ENCODE measurements at regions not wholly inside any gene's neighbourhood (a gene's known extent, or its start where the extent isn't known, plus 50 kb on each side); places are given as distances from the start of the nearest gene placed in this dataset.

- H3K9me3 ChIP-seq: no peaks in the 10 kb centered on the region
- H3K9ac ChIP-seq: no peak overlapping the region
- ChIA-PET POLR2A (no interaction called here), CTCF (interaction anchor here (1.5 kb wide), 1 partner anchor 10 kb away, joined by 3 read pairs; no protein-coding TSS in a partner anchor)
- no peaks in the 10 kb centered on the region for H3F3A ChIP-seq (replicated peaks; ENCODE audit: insufficient read depth)
- no peak overlapping the region for H2AFZ ChIP-seq (ENCODE audit: low read depth)
- DNase-seq: no peak
- no peak overlapping the region for H3K4me3 ChIP-seq (ENCODE audit: low read depth in 2 of 2, low read length in 1 of 2)
- no peaks in the 10 kb centered on the region for H3K79me2 ChIP-seq (ENCODE audit: insufficient read depth)
- H3K27ac ChIP-seq (ENCODE audit: low read depth in 2 of 2, low read length in 1 of 2): no peak overlapping the region
- H4K20me1 ChIP-seq (ENCODE audit: insufficient read depth): no peaks in the 10 kb centered on the region
- no peaks in the 10 kb centered on the region for H3K36me3 ChIP-seq (replicated peaks in 1 of 2; ENCODE audit: control insufficient read depth in 1 of 2, insufficient read depth in 2 of 2, low read length in 1 of 2)
- H3K4me1 ChIP-seq (ENCODE audit: control insufficient read depth in 1 of 2, insufficient read depth in 2 of 2, low read depth in 1 of 2, low read length in 1 of 2): no peaks in the 10 kb centered on the region
- TF ChIP-seq NFIC (IDR thresholded peaks at IDR 0.05; ENCODE audit: borderline replicate concordance) (no peak), FOXM1 (IDR thresholded peaks at IDR 0.05; ENCODE audit: low read depth) (no peak), JUND (IDR thresholded peaks at IDR 0.05) (no peak), NRF1 (IDR thresholded peaks at IDR 0.05; ENCODE audit: low read depth, low read length) (no peak), TEAD4 (IDR thresholded peaks at IDR 0.05; ENCODE audit: borderline replicate concordance, insufficient read depth) (no peak), USF2 (IDR thresholded peaks at IDR 0.05; ENCODE audit: borderline replicate concordance, low read depth, low read length) (no peak), MEF2A (IDR thresholded peaks at IDR 0.05; ENCODE audit: borderline replicate concordance, low read depth) (no peak), CTCF (IDR thresholded peaks at IDR 0.05) (no peak), IRF3 (IDR thresholded peaks at IDR 0.05; ENCODE audit: low read depth, low read length) (no peak), POLR2AphosphoS5 (IDR thresholded peaks at IDR 0.05; ENCODE audit: low read depth, low read length) (no peak), ELF1 (IDR thresholded peaks at IDR 0.05) (no peak), SIN3A (IDR thresholded peaks at IDR 0.05; ENCODE audit: borderline replicate concordance, low read depth, low read length) (no peak), FOXJ3 (CRISPR knock-in tag; IDR thresholded peaks at IDR 0.05) (no peak)
- no peaks in the 10 kb centered on the region for H3K9me2 ChIP-seq
- WGBS (ENCODE audit: low lambda C conversion rate): 67% methylated on average over 1 of the region's 1 CpG
- H3K4me2 ChIP-seq: no peak overlapping the region
- H3K27me3 ChIP-seq (ENCODE audit: insufficient read depth): no peaks in the 10 kb centered on the region
Measured at GRCh38 chr13:75023609-75024008, 458.4 kb downstream of the TBC1D4 start.

- Histone ChIP-seq H3K79me2 (ENCODE audit: insufficient read depth) (no peaks in the 10 kb centered on the region), H3K27ac (ENCODE audit: low read depth in 2 of 2, low read length in 1 of 2) (no peak overlapping the region), H3K9ac (no peak overlapping the region), H3F3A (replicated peaks; ENCODE audit: insufficient read depth) (no peaks in the 10 kb centered on the region), H3K4me2 (no peak overlapping the region), H2AFZ (ENCODE audit: low read depth) (no peak overlapping the region), H3K36me3 (replicated peaks in 1 of 2; ENCODE audit: control insufficient read depth in 1 of 2, insufficient read depth in 2 of 2, low read length in 1 of 2) (no peaks in the 10 kb centered on the region), H4K20me1 (ENCODE audit: insufficient read depth) (no peaks in the 10 kb centered on the region), H3K4me1 (ENCODE audit: control insufficient read depth in 1 of 2, insufficient read depth in 2 of 2, low read depth in 1 of 2, low read length in 1 of 2) (no peaks in the 10 kb centered on the region), H3K9me2 (no peaks in the 10 kb centered on the region), H3K9me3 (no peaks in the 10 kb centered on the region), H3K4me3 (ENCODE audit: low read depth in 2 of 2, low read length in 1 of 2) (no peak overlapping the region), H3K27me3 (ENCODE audit: insufficient read depth) (no peaks in the 10 kb centered on the region)
- CTCF ChIA-PET: no interaction called here
- TF ChIP-seq FOXM1 (IDR thresholded peaks at IDR 0.05; ENCODE audit: low read depth): no peak
- no peak for TF ChIP-seq RCOR1 (IDR thresholded peaks at IDR 0.05; ENCODE audit: low read length)
- TF ChIP-seq TEAD4 (IDR thresholded peaks at IDR 0.05; ENCODE audit: borderline replicate concordance, insufficient read depth): no peak
- TF ChIP-seq MEF2A (IDR thresholded peaks at IDR 0.05; ENCODE audit: borderline replicate concordance, low read depth): no peak
- no peak for TF ChIP-seq EP300 (IDR thresholded peaks at IDR 0.05; ENCODE audit: borderline replicate concordance in 1 of 2, low read depth in 1 of 2, low read length in 1 of 2)
- TF ChIP-seq PBX3 (IDR thresholded peaks at IDR 0.05): no peak
- TF ChIP-seq CHD2 (IDR thresholded peaks at IDR 0.05; ENCODE audit: low read length, partially characterized antibody): no peak
- TF ChIP-seq FOSL2 (IDR thresholded peaks at IDR 0.05; ENCODE audit: borderline replicate concordance, low read depth): no peak
- TF ChIP-seq RAD21 (IDR thresholded peaks at IDR 0.05; ENCODE audit: low read length): no peak
- TF ChIP-seq TAF1 (IDR thresholded peaks at IDR 0.05; ENCODE audit: borderline replicate concordance, low read depth, low read length): no peak
- TF ChIP-seq EZH2phosphoT487 (IDR thresholded peaks at IDR 0.05; ENCODE audit: borderline replicate concordance, low read depth): no peak
- TF ChIP-seq RXRA (IDR thresholded peaks at IDR 0.05; ENCODE audit: borderline replicate concordance, low read depth): no peak
- POLR2A ChIA-PET: no interaction called here
- WGBS (ENCODE audit: low lambda C conversion rate): 48% methylated on average over 5 of the region's 5 CpGs
- no peak for DNase-seq
Measured at GRCh38 chr13:75021151-75021550, 460.8 kb downstream of the TBC1D4 start.
